Trophoblast cell (in vitro differentiated cells and primary cell): ENCODE measurements at regions not wholly inside any gene's neighbourhood (a gene's known extent, or its start where the extent isn't known, plus 50 kb on each side); places are given as distances from the start of the nearest gene placed in this dataset.
A peak's percentile ranks its signal among the peaks of the same experiment; 100 is the strongest.

Experiments
- DNase-seq, 2 donors: peaks; one replicate each; pipeline ENCODE4 v3.0.0-alpha.2; 2016
- H2AFZ ChIP-seq: 2 replicates; pipeline ENCODE4 v1.6.1; 2013; ENCODE audit warnings: low read length, moderate library complexity, mild to moderate bottlenecking; ENCODE audit not compliant: insufficient read depth, poor library complexity
- H2AK5ac ChIP-seq: 2 replicates; pipeline ENCODE4 v1.6.1; 2013; ENCODE audit warnings: mild to moderate bottlenecking, low read length
- H2BK120ac ChIP-seq: 2 replicates; pipeline ENCODE4 v1.6.1; 2013; ENCODE audit warnings: low read length, mild to moderate bottlenecking, moderate library complexity; ENCODE audit not compliant: insufficient read depth, poor library complexity
- H2BK12ac ChIP-seq: 2 replicates; pipeline ENCODE4 v1.6.1; 2013; ENCODE audit warnings: mild to moderate bottlenecking, low read length, moderate library complexity
- H2BK5ac ChIP-seq: 2 replicates; pipeline ENCODE4 v1.6.1; 2013; ENCODE audit warnings: low read length, low read depth, moderate library complexity, mild to moderate bottlenecking; ENCODE audit not compliant: poor library complexity
- H3K14ac ChIP-seq: 2 replicates; pipeline ENCODE4 v1.6.1; 2013; ENCODE audit warnings: mild to moderate bottlenecking, low read length
- H3K18ac ChIP-seq: 2 replicates; pipeline ENCODE4 v1.6.1; 2013; ENCODE audit warnings: mild to moderate bottlenecking, low read length
- H3K23ac ChIP-seq: 2 replicates; pipeline ENCODE4 v1.6.1; 2013; ENCODE audit warnings: low read length
- H3K27ac ChIP-seq: 2 replicates; pipeline ENCODE4 v1.5.1; 2013; ENCODE audit warnings: low read depth, mild to moderate bottlenecking, inconsistent platforms, low read length, moderate library complexity
- H3K27me3 ChIP-seq: 2 replicates; pipeline ENCODE4 v1.6.1; 2013; ENCODE audit warnings: inconsistent platforms, mild to moderate bottlenecking, low read length, moderate library complexity; ENCODE audit not compliant: insufficient read depth
- H3K36me3 ChIP-seq, 2 experiments: 1 replicate in 1 of 2; 2 replicates in 1 of 2; pipeline ENCODE4 v1.6.1; 2013; ENCODE audit warnings: low read length in 2 of 2, mild to moderate bottlenecking in 2 of 2, moderate library complexity in 1 of 2; ENCODE audit not compliant: insufficient read depth in 2 of 2, control insufficient read depth in 1 of 2
- H3K4ac ChIP-seq: 2 replicates; pipeline ENCODE4 v1.6.1; 2013; ENCODE audit warnings: low read depth, mild to moderate bottlenecking, low read length, moderate library complexity
- H3K4me1 ChIP-seq, 2 experiments: 1 replicate in 1 of 2; 2 replicates in 1 of 2; pipeline ENCODE4 v1.6.1; 2013; ENCODE audit warnings: low read length in 2 of 2, mild to moderate bottlenecking in 2 of 2, moderate library complexity in 1 of 2; ENCODE audit not compliant: insufficient read depth in 2 of 2, control insufficient read depth in 1 of 2
- H3K4me2 ChIP-seq: 2 replicates; pipeline ENCODE4 v1.6.1; 2013; ENCODE audit warnings: inconsistent platforms, mild to moderate bottlenecking, low read length, moderate library complexity
- H3K4me3 ChIP-seq: 2 replicates; pipeline ENCODE4 v1.5.1; 2013; ENCODE audit warnings: mild to moderate bottlenecking, low read depth, low read length, inconsistent platforms
- H3K79me1 ChIP-seq: one replicate; pipeline ENCODE4 v1.6.1; 2013; ENCODE audit warnings: low read length
- H3K79me2 ChIP-seq: 2 replicates; pipeline ENCODE4 v1.6.1; 2013; ENCODE audit warnings: low read length, mild to moderate bottlenecking; ENCODE audit not compliant: control insufficient read depth, insufficient read depth, poor library complexity
- H3K9ac ChIP-seq: 2 replicates; pipeline ENCODE4 v1.6.1; 2013; ENCODE audit warnings: mild to moderate bottlenecking, low read length
- H3K9me3 ChIP-seq: 2 replicates; pipeline ENCODE4 v1.6.1; 2013; ENCODE audit warnings: low read depth, mild to moderate bottlenecking, control low read depth, inconsistent platforms, low read length; ENCODE audit not compliant: insufficient read depth
- H4K12ac ChIP-seq: 2 replicates; pipeline ENCODE4 v1.6.1; 2013; ENCODE audit warnings: low read depth, mild to moderate bottlenecking, low read length, moderate library complexity
- H4K8ac ChIP-seq: 2 replicates; pipeline ENCODE4 v1.6.1; 2013; ENCODE audit warnings: low read depth, mild to moderate bottlenecking, low read length, moderate library complexity
- H4K91ac ChIP-seq: one replicate; pipeline ENCODE4 v1.6.1; 2013; ENCODE audit warnings: low read depth, mild to moderate bottlenecking, low read length, moderate library complexity
- WGBS: extraction: QIAGEN DNeasy Blood & Tissue Kit; methylation state at CpG from one replicate; pipeline ENCODE4 v1.1.7; 2013; ENCODE audit warnings: missing lambda C conversion rate; ENCODE audit not compliant: insufficient read length, insufficient coverage; ENCODE audit errors: extremely low coverage; 5-methylcytosine and 5-hydroxymethylcytosine counted together

DNA sequence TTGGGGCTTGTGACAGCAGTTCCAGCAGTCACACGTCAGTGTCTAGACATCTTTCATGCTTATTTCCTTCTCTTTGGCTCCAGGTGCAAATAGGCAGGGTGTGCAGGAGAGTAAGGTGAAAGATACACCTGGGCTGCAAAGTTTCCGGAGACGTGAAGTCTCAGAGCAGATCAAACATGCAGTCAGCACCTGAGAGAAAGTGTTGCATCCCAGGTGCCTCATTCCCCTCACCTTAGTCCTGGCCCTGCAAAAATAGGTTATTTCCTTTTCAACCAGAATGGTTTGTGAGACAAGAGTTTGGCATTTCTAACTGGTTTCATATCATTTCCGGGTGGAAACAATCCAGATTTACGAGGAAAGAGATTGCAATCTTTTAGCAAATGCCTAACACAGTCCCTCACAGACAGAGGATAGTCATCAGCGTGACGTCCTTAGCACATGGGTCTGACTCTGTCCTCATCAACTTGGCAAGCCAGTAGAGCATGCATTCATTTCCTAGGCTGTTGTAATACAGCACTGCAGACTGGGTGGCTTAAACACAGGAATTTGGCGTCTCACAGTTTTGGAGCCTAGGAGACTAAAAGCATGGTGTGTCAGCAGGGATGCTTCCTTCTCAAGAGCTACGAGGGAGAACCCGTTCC is 58.2 kb upstream of the ARRDC4 start:
- H3K18ac ChIP-seq: no peak overlapping the region
- H3K79me1 ChIP-seq: no peaks in the 10 kb centered on the region
- H3K4ac ChIP-seq: no peak overlapping the region
- no peaks in the 10 kb centered on the region for H3K4me1 ChIP-seq
- H3K27me3 ChIP-seq: no peaks in the 10 kb centered on the region
- no peak overlapping the region for H3K23ac ChIP-seq
- H3K79me2 ChIP-seq: no peaks in the 10 kb centered on the region
- H2BK5ac ChIP-seq: no peak overlapping the region
- no peak overlapping the region for H2AFZ ChIP-seq
- no peaks in the 10 kb centered on the region for H3K36me3 ChIP-seq
- WGBS: no CpG with 5 or more reads among the region's 10 CpGs
- no peak overlapping the region for H2AK5ac ChIP-seq
- H4K91ac ChIP-seq: no peak overlapping the region
- no peak overlapping the region for H2BK120ac ChIP-seq
- H3K9me3 ChIP-seq: peaks cover 2% of the 10 kb centered on the region
- no peak overlapping the region for H3K9ac ChIP-seq
- no peak overlapping the region for H3K4me3 ChIP-seq
- H4K8ac ChIP-seq: no peak overlapping the region
- no peak overlapping the region for H2BK12ac ChIP-seq
- H3K4me2 ChIP-seq: no peak overlapping the region
- no peak overlapping the region for H3K27ac ChIP-seq
- peak; percentile 72 to 78 for DNase-seq
- H3K14ac ChIP-seq: no peak overlapping the region
- no peak overlapping the region for H4K12ac ChIP-seq

DNA sequence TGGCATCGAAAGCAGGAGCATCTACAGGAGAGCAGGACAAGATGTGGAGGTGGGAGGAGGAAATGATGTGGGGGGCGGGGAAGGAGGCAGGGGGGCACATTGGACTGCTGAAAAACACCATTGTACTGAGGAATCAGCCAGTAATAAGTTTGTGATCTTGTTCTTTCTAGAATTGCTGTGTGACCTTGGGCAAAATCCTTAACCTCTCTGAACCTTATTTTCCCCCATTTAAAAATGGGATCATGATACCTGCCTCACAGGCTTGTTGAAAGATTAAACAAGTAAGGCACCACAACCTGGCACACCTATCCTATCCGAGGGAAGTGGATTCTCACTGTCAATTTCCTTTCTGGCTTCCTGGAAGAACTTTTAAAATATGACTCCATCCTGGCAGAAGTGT is 56.9 kb upstream of the ARRDC4 start:
- Histone ChIP-seq H3K4me3 (no peak overlapping the region), H3K4me2 (no peak overlapping the region), H2BK12ac (no peak overlapping the region), H3K4me1 (no peaks in the 10 kb centered on the region), H3K27me3 (no peaks in the 10 kb centered on the region), H2BK120ac (no peak overlapping the region), H2BK5ac (no peak overlapping the region), H3K79me2 (no peaks in the 10 kb centered on the region), H3K9ac (no peak overlapping the region), H2AK5ac (no peak overlapping the region), H3K79me1 (no peaks in the 10 kb centered on the region), H3K36me3 (no peaks in the 10 kb centered on the region), H2AFZ (no peak overlapping the region), H3K27ac (no peak overlapping the region), H3K18ac (no peak overlapping the region), H4K12ac (no peak overlapping the region), H3K23ac (no peak overlapping the region), H4K8ac (no peak overlapping the region), H3K4ac (no peak overlapping the region), H3K9me3 (no peaks in the 10 kb centered on the region), H4K91ac (no peak overlapping the region), H3K14ac (no peak overlapping the region)
- no peak for DNase-seq
- WGBS: no CpG with 5 or more reads among the region's 3 CpGs

DNA sequence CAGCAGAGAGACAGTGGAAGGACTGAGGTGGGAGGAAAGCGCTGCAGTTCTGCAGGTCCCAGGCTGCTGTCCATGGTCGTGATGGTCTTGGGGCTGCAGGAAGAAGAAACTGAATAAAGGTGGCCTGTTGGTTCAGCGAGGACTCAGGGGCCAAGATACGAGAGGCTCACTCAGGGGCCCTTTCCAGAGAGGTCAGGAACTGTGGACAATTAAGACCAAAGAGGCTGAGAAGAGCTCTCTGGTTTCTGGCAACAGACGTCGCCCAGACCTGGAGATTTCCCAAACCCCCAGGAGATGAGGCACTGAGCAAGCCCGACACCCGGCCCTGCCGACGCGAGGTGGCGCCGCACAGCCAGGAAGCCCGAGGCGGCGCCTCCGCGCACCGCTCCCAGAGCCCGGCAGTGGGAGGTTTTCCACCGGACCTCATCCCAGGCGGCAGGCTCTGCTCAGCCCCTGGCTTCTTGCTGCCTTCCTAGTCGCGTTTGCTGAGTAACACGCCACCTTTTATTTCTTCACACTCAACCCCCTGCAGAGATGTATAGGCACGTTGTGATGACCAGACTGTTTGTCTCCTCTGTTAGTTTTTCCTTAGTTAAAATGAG is 56.4 kb upstream of the ARRDC4 start:
- H3K4ac ChIP-seq: no peak overlapping the region
- no peaks in the 10 kb centered on the region for H3K27me3 ChIP-seq
- H3K23ac ChIP-seq: no peak overlapping the region
- H3K4me3 ChIP-seq: no peak overlapping the region
- no peak overlapping the region for H2BK5ac ChIP-seq
- no peaks in the 10 kb centered on the region for H3K4me1 ChIP-seq
- no peak overlapping the region for H3K18ac ChIP-seq
- no peak overlapping the region for H3K27ac ChIP-seq
- H2BK120ac ChIP-seq: no peak overlapping the region
- H2AK5ac ChIP-seq: no peak overlapping the region
- H3K79me1 ChIP-seq: no peaks in the 10 kb centered on the region
- no peak overlapping the region for H4K8ac ChIP-seq
- H3K36me3 ChIP-seq: no peaks in the 10 kb centered on the region
- no peak overlapping the region for H4K12ac ChIP-seq
- peak; percentile 44 to 54 for DNase-seq
- H3K9ac ChIP-seq: no peak overlapping the region
- H2AFZ ChIP-seq: no peak overlapping the region
- no peak overlapping the region for H3K4me2 ChIP-seq
- no CpG with 5 or more reads among the region's 26 CpGs for WGBS
- H3K79me2 ChIP-seq: no peaks in the 10 kb centered on the region
- H4K91ac ChIP-seq: no peak overlapping the region
- no peak overlapping the region for H2BK12ac ChIP-seq
- H3K9me3 ChIP-seq: no peaks in the 10 kb centered on the region
- H3K14ac ChIP-seq: no peak overlapping the region

DNA sequence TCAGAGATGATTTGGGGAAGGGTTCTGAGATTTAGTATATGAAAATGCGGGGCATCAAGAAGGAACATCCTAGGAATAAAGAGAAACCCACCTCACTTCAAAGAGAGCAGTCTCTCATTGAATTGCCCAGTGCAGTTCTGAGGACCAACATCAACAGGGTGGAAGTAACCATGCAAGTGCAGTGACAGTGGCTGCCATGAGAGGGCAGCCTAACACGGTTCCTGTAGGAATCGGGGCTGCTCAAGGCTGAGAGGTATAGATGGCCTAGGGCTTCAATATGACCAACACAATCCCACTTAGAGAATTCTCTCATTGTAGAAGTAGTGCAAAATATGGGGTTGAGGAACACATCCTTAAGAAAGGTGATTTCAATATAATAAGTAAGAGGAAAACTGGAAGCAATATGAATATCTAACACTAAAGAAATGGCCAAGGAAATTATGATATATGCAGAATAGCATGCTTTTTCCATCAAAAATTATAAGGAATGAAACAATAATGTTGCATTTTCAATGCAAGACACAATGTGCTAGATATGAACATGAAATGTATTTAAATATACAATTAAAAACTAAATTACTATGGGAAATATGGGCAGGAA is 51.1 kb upstream of the ARRDC4 start:
- Histone ChIP-seq H3K4me2 (no peak overlapping the region), H3K9ac (no peak overlapping the region), H3K23ac (no peak overlapping the region), H2BK5ac (no peak overlapping the region), H3K14ac (no peak overlapping the region), H2BK12ac (no peak overlapping the region), H3K4me1 (no peaks in the 10 kb centered on the region), H2AFZ (no peak overlapping the region), H3K18ac (no peak overlapping the region), H3K27ac (no peak overlapping the region), H3K36me3 (no peaks in the 10 kb centered on the region), H4K8ac (no peak overlapping the region), H3K9me3 (no peaks in the 10 kb centered on the region), H3K4me3 (no peak overlapping the region), H3K79me2 (no peaks in the 10 kb centered on the region), H3K4ac (no peak overlapping the region), H3K79me1 (no peaks in the 10 kb centered on the region), H2AK5ac (no peak overlapping the region), H2BK120ac (no peak overlapping the region), H4K12ac (no peak overlapping the region), H4K91ac (no peak overlapping the region), H3K27me3 (no peaks in the 10 kb centered on the region)
- DNase-seq: peak; percentile 62 to 82
- WGBS: no CpG with 5 or more reads among the region's 3 CpGs
